GM12864 (cell line): ENCODE measurements at regions not wholly inside any gene's neighbourhood (a gene's known extent, or its start where the extent isn't known, plus 50 kb on each side); places are given as distances from the start of the nearest gene placed in this dataset.
A peak's percentile ranks its signal among the peaks of the same experiment; 100 is the strongest.
"Not testable (repeated sequence)": the region's sequence is repeated elsewhere in the genome, so short reads cannot be mapped to it uniquely, and the experiment has no call there.

Source experiments
- DNase-seq: peaks from one replicate; pipeline ENCODE4 v3.0.0-alpha.2; 2011; ENCODE audit warnings: low read depth
- H3K4me3 ChIP-seq: 2 replicates; pipeline ENCODE4 v1.5.1; 2011; ENCODE audit warnings: mild to moderate bottlenecking, low read depth, low read length, control low read depth
- CTCF ChIP-seq: IDR thresholded peaks from 2 replicates; pipeline ENCODE4 v1.5.1; 2011; ENCODE audit warnings: low read depth, mild to moderate bottlenecking, moderate library complexity, low read length, control low read depth, inconsistent platforms; ENCODE audit errors: missing control alignments

DNA sequence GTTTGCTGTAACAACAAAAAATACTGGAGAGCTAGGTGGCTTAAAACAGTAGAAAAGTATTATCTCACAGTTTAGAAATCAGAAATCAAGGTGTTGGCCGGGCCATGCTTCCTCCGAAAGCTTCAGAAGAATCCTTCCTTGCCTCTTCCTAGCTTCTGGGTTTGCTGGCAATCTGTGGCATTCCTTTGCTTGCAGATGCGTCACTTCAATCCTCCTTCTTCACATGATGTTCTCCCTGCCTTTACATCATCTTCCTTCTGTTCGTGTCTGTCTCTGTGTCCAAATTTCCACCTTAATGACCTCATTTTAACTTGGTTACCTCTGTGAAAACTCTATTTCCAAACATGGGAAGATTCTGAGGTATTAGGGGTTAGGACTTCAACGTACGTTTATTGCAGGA lies 90.4 kb upstream of the CHD1 start:
- no peak for TF ChIP-seq CTCF
- H3K4me3 ChIP-seq: no peak overlapping the region
- no peak for DNase-seq

- no peak for DNase-seq
- no peak overlapping the region for H3K4me3 ChIP-seq
- TF ChIP-seq CTCF: no peak
Observed at GRCh38 chr5:99010294-99010693, 81.5 kb upstream of the CHD1 start.

GRCh38 chr5:99008009-99008408 lies 79.2 kb upstream of the CHD1 start:
- not testable (repeated sequence) for H3K4me3 ChIP-seq, DNase-seq

- no peak for TF ChIP-seq CTCF
- DNase-seq: no peak
Observed at GRCh38 chr5:99005506-99005905, 76.7 kb upstream of the CHD1 start.

GRCh38 chr5:99004960-99005359 lies 76.2 kb upstream of the CHD1 start:
- no peak for TF ChIP-seq CTCF
- no peak overlapping the region for H3K4me3 ChIP-seq
- peak; percentile 62 for DNase-seq

More at GRCh38 chr5:99005506-99005905, 76.7 kb upstream of the CHD1 start:
- H3K4me3 ChIP-seq: no peak overlapping the region

DNA sequence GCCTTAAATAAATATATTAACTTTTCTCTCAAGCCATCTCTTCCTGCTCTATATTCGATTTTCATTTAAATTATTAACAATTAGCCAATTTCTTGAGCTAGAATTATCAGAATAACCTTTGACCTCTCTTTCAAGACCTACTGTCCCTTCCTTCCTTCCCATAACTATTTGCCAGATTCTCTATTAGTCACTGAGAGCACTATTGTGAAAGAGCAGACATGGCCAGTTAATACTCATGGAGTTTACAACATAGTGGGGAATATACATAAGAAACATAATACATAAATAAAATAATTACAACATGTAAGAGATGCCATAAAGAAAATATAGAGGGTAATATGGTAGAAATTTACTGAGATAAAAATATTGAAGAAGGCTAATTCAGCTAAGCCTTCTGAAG lies 72.1 kb upstream of the CHD1 start:
- no peak for DNase-seq
- no peak overlapping the region for H3K4me3 ChIP-seq
- TF ChIP-seq CTCF: no peak

GRCh38 chr5:99000221-99000620 lies 71.4 kb upstream of the CHD1 start:
- no peak for DNase-seq
- H3K4me3 ChIP-seq: no peak overlapping the region
- TF ChIP-seq CTCF: no peak

DNA sequence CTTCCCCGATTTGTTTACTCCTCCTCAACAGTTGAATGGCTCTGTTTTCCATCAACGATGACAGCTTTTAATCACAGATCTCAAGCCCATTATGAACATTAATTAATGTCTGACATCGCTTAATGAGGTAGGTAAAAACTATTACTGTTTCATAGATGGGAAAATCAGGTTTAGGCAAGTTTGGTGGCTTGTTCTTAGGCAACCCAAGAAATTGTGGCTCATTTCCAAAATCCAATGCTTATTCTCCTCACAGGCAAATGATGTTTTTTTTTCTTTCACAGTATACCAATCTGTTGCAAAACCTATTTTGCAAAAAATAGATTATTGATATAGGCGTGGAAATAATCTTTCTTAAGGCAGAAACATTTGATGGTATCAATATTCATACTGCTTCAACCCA lies 70.8 kb upstream of the CHD1 start:
- DNase-seq: no peak
- H3K4me3 ChIP-seq: no peak overlapping the region
- TF ChIP-seq CTCF: no peak
